Gastroesophageal sphincter (tissue), 4 donors: ENCODE measurements at regions not wholly inside any gene's neighbourhood (a gene's known extent, or its start where the extent isn't known, plus 50 kb on each side); places are given as distances from the start of the nearest gene placed in this dataset.

Experiments used
- ATAC-seq: fragments of 150-250 bp; one replicate; pipeline ENCODE4 v1.9.1; 2016; ENCODE audit warnings: mild to moderate bottlenecking, moderate library complexity
- H3K27ac ChIP-seq, 4 donors: fragments of 200-600 bp; sonication (generic) in 3 of 4; 1 replicate in 3 of 4; 2 replicates in 1 of 4; pipeline ENCODE4 v1.5.1; 2016 to 2019
- H3K27me3 ChIP-seq: fragments of 200-600 bp; sonication (generic); one replicate; pipeline ENCODE4 v1.5.1; 2019
- H3K36me3 ChIP-seq, 2 donors: fragments of 200-600 bp; sonication (generic); one replicate each; pipeline ENCODE4 v1.5.1; 2019; ENCODE audit warnings: control low read depth in 1 of 2
- H3K4me1 ChIP-seq, 3 donors: fragments of 200-600 bp; sonication (generic); 1 replicate in 2 of 3; 2 replicates in 1 of 3; pipeline ENCODE4 v1.5.1; 2016 to 2019; ENCODE audit warnings: control low read depth in 2 of 3
- H3K4me3 ChIP-seq, 2 donors: fragments of 200-600 bp; sonication (generic); one replicate each; pipeline ENCODE4 v1.5.1; 2019; ENCODE audit warnings: mild to moderate bottlenecking in 1 of 2, moderate library complexity in 1 of 2
- H3K9me3 ChIP-seq, 3 donors: fragments of 200-600 bp; sonication (generic); one replicate each; pipeline ENCODE4 v1.5.1; 2017 to 2019; ENCODE audit warnings: control low read depth in 2 of 3
- EP300 ChIP-seq: sonication (generic); formaldehyde crosslinking; IDR thresholded peaks from one replicate; pipeline ENCODE4 v1.6.1; 2017; ENCODE audit warnings: antibody characterized with exemption, mild to moderate bottlenecking
- POLR2A ChIP-seq, 2 donors: fragments of 450-650 bp; IDR thresholded peaks; one replicate each; pipeline ENCODE4 v1.6.1; 2017; ENCODE audit warnings: antibody characterized with exemption in 2 of 2, mild to moderate bottlenecking in 2 of 2, moderate library complexity in 1 of 2
- POLR2AphosphoS5 ChIP-seq: sonication (generic); formaldehyde crosslinking; IDR thresholded peaks from one replicate; pipeline ENCODE4 v1.6.1; 2017; ENCODE audit warnings: antibody characterized with exemption
- WGBS, 2 donors: methylation state at CpG; one replicate each; pipeline ENCODE4 v1.1.5; 2018; ENCODE audit warnings: low coverage in 1 of 2; 5-methylcytosine and 5-hydroxymethylcytosine counted together
- TF ChIP-seq, protein P1 (sequence below), 4 experiments: fragments of 200-600 bp in 2 of 4; fragments of 450-650 bp in 2 of 4; sonication (generic) in 1 of 4; IDR thresholded peaks; one replicate each; pipeline ENCODE4 v1.5.1; 2017 to 2019; ENCODE audit warnings: antibody characterized with exemption in 4 of 4, mild to moderate bottlenecking in 2 of 4, moderate library complexity in 2 of 4

DNA sequence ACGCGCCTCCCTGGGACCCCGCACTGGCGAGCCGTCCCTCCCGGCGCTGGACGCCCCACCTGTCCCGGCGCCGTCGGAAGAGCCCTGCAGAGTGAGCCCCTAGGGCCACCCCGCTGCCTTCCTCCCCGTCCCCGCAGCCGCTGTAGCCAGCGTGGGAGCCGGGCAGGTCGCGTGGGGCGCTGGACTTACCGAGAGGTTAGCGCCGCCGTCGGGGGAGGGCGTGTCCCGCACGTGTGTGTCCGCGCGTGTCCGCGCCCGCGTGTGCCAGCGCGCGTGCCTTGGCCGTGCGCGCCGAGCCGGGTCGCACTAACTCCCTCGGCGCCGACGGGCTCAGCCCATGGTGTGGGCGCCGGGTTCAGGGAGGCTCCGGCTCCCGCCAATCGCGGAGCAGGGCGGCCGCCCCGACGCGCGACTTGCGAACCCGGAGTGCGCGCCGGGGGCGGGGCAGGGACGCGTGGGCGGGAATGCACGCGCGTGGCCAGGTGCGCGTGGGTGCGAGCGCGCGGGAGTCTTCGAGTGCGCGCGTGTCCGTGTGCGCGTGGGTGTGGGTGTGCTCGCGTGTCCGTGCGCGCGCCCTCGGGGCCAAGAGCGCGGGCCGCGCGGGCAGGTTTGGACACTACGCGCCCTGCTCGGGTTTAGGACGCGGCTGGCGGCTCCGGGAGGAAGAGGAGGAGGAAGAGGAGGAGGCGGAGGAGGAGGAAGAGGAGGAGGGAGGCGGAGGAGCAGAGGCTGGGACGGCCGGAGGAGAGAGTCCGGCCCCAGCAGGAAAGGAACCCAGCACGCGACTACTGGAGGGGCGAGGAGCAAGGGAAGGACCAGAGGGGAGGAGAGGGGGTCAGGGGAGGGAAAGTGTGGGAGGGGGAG is 145.2 kb upstream of the ETS2 start:
- H3K27ac ChIP-seq = peak overlapping the region in 3 of 4 donors; percentile 30 to 46 (median 32)

DNA sequence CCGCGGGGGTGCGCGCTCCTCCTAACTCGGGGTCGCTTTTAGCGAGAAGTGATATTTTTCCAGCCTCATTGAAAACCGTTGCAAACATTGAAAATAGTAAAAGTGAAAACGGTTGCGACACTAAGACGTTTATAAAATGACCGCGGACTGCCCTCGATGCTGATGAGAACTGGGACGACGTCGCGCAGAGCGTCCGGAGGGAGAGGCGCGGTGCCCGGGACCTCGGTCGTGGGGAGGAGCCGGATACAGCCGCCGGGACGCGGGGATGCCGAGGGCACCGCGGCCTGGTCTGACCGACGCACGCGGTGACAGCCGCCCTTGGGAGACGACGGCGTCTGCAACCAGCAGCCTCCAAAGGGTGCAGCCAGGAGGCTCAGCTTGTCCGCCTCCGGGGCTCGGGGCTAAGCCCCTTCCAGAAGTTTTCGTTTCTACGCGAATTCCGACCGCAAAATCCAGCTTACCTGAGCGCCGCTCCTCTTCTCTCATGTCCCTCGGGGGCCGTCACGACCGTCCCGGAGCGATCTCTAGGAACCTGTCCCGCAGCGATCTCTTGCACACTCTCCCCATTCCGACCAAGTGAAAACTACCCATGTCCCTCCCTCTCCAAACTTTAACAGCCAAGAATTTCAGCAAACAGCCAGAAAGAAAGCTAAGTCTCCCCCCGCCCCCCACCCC is 144.4 kb upstream of the ETS2 start:
- no peaks in the 10 kb centered on the region for H3K36me3 ChIP-seq
- H3K27me3 ChIP-seq = peaks cover 76% of the 10 kb centered on the region
- TF ChIP-seq POLR2A (IDR thresholded peaks at IDR 0.05) (no peak), EP300 (no peak), POLR2AphosphoS5 (no peak)
- TF ChIP-seq, protein P1, sequence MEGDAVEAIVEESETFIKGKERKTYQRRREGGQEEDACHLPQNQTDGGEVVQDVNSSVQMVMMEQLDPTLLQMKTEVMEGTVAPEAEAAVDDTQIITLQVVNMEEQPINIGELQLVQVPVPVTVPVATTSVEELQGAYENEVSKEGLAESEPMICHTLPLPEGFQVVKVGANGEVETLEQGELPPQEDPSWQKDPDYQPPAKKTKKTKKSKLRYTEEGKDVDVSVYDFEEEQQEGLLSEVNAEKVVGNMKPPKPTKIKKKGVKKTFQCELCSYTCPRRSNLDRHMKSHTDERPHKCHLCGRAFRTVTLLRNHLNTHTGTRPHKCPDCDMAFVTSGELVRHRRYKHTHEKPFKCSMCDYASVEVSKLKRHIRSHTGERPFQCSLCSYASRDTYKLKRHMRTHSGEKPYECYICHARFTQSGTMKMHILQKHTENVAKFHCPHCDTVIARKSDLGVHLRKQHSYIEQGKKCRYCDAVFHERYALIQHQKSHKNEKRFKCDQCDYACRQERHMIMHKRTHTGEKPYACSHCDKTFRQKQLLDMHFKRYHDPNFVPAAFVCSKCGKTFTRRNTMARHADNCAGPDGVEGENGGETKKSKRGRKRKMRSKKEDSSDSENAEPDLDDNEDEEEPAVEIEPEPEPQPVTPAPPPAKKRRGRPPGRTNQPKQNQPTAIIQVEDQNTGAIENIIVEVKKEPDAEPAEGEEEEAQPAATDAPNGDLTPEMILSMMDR (IDR thresholded peaks at IDR 0.05) = no peak
- H3K9me3 ChIP-seq = no peaks in the 10 kb centered on the region
- H3K4me1 ChIP-seq = peaks cover 0 to 21% (median 5%) of the 10 kb centered on the region in 3 donors
- H3K27ac ChIP-seq = peak overlapping the region in 3 of 4 donors; percentile 30 to 46 (median 32)
- peak overlapping the region; percentile 13 to 56 for H3K4me3 ChIP-seq
- WGBS, 2 donors = 0 to 2% methylated on average over 27 to 32 of the region's 61 CpGs
- ATAC-seq = peak; percentile 16

More for the DNA sequence above, 145.2 kb upstream of the ETS2 start:
- 0% methylated on average over 10 to 17 of the region's 113 CpGs for WGBS, 2 donors
- Histone ChIP-seq H3K4me1 (peaks cover 0 to 21% (median 5%) of the 10 kb centered on the region in 3 donors), H3K27me3 (peaks cover 77% of the 10 kb centered on the region), H3K9me3 (no peaks in the 10 kb centered on the region), H3K4me3 (peak overlapping the region; percentile 13 to 56), H3K36me3 (no peaks in the 10 kb centered on the region)
- peak; percentile 51 for ATAC-seq
- no peak for TF ChIP-seq EP300
- TF ChIP-seq, protein P1 (IDR thresholded peaks at IDR 0.05) = no peak
- TF ChIP-seq POLR2AphosphoS5 = no peak
- no peak for TF ChIP-seq POLR2A (IDR thresholded peaks at IDR 0.05)

DNA sequence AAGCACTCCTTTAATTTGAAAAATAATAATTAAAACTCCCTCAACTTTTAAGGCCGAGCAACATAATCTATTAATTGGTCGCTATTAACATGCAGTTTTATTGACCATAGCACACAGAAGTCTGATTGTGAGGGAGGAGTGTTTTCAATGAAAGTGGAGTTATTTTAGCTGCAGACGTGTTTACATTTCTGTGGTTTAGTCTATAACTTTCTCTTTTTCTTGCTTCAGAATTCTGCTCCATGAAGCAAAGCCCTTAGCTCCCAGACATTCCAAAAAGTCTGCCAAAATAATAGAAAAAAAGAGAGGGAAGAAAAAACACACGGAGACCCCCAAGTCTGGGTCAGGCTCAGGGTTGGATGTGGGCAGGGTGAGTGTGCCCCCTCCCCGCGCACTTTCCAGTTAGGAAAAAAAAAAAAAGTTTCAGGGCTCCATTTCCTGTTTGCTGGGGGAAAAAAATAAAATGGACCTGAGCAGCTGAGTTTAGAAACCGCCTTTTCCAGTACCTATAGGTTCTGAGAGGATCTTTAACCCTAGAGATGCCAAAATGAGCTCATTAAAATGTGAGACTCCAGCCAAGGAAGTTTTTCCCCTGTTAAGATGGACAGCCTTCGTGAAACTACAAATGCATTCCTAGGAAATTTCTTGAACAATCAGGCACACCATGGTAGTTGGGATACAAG is 143.7 kb upstream of the ETS2 start:
- WGBS, 2 donors = 20 to 31% methylated on average over 6 to 8 of the region's 8 CpGs
- H3K36me3 ChIP-seq = no peaks in the 10 kb centered on the region
- H3K4me3 ChIP-seq = peak overlapping the region in 1 of 2 donors; percentile 56
- peaks cover 0 to 21% (median 5%) of the 10 kb centered on the region in 3 donors for H3K4me1 ChIP-seq
- H3K27me3 ChIP-seq = peaks cover 71% of the 10 kb centered on the region
- peak overlapping the region in 1 of 4 donors; percentile 32 for H3K27ac ChIP-seq
- TF ChIP-seq POLR2AphosphoS5 (no peak), POLR2A (IDR thresholded peaks at IDR 0.05) (no peak), EP300 (no peak)
- TF ChIP-seq, protein P1 (IDR thresholded peaks at IDR 0.05) = no peak
- no peaks in the 10 kb centered on the region for H3K9me3 ChIP-seq
- no peak for ATAC-seq

DNA sequence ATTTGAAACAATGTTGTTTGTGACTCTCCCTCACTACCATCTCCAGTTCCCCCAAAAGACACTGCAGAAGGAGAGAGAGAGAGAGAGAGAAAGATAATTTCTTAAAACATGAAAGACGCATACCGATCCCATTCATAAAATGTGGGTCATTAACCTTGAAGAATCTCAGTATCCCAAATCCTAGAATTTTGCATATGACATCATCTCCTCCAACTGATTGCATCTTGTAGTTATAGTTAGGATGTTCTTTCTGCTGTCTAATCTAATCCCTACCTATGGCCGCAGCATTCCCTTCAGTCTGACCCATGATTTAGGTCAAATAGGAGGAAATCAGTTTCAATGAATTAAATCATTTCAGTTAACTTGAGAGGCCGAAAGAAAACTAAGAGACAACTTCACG is 142.4 kb upstream of the ETS2 start:
- H3K4me3 ChIP-seq = no peak overlapping the region
- H3K27ac ChIP-seq = no peak overlapping the region
- H3K4me1 ChIP-seq = peaks cover 0 to 21% (median 5%) of the 10 kb centered on the region in 3 donors
- H3K9me3 ChIP-seq = no peaks in the 10 kb centered on the region
- no peak for ATAC-seq
- H3K36me3 ChIP-seq = no peaks in the 10 kb centered on the region
- TF ChIP-seq POLR2AphosphoS5 (no peak), POLR2A (IDR thresholded peaks at IDR 0.05) (no peak), EP300 (no peak)
- TF ChIP-seq, protein P1 (IDR thresholded peaks at IDR 0.05) = no peak
- WGBS, 2 donors = 82 to 87% methylated on average over 5 of the region's 5 CpGs
- H3K27me3 ChIP-seq = peaks cover 58% of the 10 kb centered on the region
